Thymus (tissue), 11 donors: ENCODE measurements at regions not wholly inside any gene's neighbourhood (a gene's known extent, or its start where the extent isn't known, plus 50 kb on each side); places are given as distances from the start of the nearest gene placed in this dataset.

Experiments
- DNase-seq, 9 donors: peaks; one replicate each; pipeline ENCODE4 v3.0.0-alpha.2; 2013; ENCODE audit warnings: low spot score in 9 of 9, low read depth in 6 of 9, missing footprints in 1 of 9
- H3K27ac ChIP-seq, 2 donors: one replicate each; pipeline ENCODE4 v1.5.1; 2013; ENCODE audit warnings: control low read depth in 1 of 2, low read depth in 1 of 2, low read length in 1 of 2, mild to moderate bottlenecking in 1 of 2, moderate library complexity in 1 of 2
- H3K27me3 ChIP-seq, 2 donors: one replicate each; pipeline ENCODE4 v1.5.1; 2013; ENCODE audit warnings: low read length in 1 of 2; ENCODE audit not compliant: control insufficient read depth in 2 of 2, insufficient read depth in 1 of 2
- H3K36me3 ChIP-seq, 2 donors: one replicate each; pipeline ENCODE4 v1.5.1; 2013; ENCODE audit warnings: low read length in 1 of 2, mild to moderate bottlenecking in 1 of 2, moderate library complexity in 1 of 2; ENCODE audit not compliant: control insufficient read depth in 2 of 2, insufficient read depth in 2 of 2
- H3K4me1 ChIP-seq, 2 donors: one replicate each; pipeline ENCODE4 v1.5.1; 2013; ENCODE audit warnings: low read length in 2 of 2; ENCODE audit not compliant: control insufficient read depth in 2 of 2, insufficient read depth in 2 of 2
- H3K4me3 ChIP-seq, 2 donors: one replicate each; pipeline ENCODE4 v1.5.1; 2013; ENCODE audit warnings: low read length in 2 of 2, control low read depth in 1 of 2, mild to moderate bottlenecking in 1 of 2
- H3K9me3 ChIP-seq, 2 donors: one replicate each; pipeline ENCODE4 v1.5.1; 2013; ENCODE audit warnings: low read length in 1 of 2, mild to moderate bottlenecking in 1 of 2; ENCODE audit not compliant: control insufficient read depth in 2 of 2, insufficient read depth in 1 of 2
- WGBS: extraction: QIAGEN DNeasy Blood & Tissue Kit; methylation state at CpG from one replicate; pipeline ENCODE4 v1.1.7; 2013; 5-methylcytosine and 5-hydroxymethylcytosine counted together
- donor health status: healthy.

DNA sequence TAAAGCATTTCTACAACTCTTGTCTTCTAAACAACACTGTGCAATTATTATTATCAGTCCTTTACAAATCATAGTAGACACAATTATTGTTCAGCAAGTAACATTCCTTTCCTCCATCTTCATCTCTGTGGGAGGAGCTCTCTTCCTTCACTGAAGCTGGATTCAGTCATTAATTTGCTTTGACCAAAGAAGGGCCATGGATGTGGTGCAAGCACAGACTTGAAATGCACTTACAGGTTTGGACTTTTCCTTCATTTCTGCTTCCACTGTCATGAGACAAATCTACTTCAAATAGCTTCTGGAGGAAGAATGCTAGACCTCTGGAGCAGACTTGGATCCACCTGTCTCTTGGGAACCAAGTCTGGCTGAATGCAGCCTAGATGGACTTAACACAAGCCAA, 336.6 kb upstream of the SLITRK6 start:
- H3K27me3 ChIP-seq = no peaks in the 10 kb centered on the region
- H3K9me3 ChIP-seq = no peaks in the 10 kb centered on the region
- DNase-seq = no peak
- no peak overlapping the region for H3K4me3 ChIP-seq
- no peak overlapping the region for H3K27ac ChIP-seq
- no peaks in the 10 kb centered on the region for H3K36me3 ChIP-seq
- no peaks in the 10 kb centered on the region for H3K4me1 ChIP-seq

DNA sequence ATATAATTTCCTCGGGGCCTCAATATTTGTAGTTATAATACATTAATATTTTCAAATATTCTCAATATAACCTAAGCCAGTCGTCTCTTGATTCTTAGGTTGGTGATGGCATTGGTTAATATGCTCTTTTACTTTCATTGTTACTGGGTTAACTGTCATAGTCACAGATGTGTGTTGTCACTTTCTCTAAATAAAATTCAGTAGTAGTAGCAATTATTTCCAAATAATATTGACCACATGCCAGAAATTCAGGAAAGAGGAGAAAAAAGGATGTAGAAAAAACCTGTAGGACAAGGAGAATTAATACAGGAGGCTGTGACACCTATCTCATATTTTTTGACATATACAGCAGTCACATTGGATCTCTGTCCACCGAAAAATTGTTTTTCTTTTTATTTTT, 322.7 kb upstream of the SLITRK6 start:
- Histone ChIP-seq H3K9me3 (no peaks in the 10 kb centered on the region), H3K36me3 (no peaks in the 10 kb centered on the region), H3K27me3 (no peaks in the 10 kb centered on the region), H3K27ac (no peak overlapping the region), H3K4me1 (no peaks in the 10 kb centered on the region), H3K4me3 (no peak overlapping the region)
- DNase-seq = no peak
- 90% methylated on average over 3 of the region's 3 CpGs for WGBS

GRCh38 chr13:86109107-86109506, 309.9 kb upstream of the SLITRK6 start:
- WGBS = 91% methylated on average over 1 of the region's 1 CpG
- H3K9me3 ChIP-seq = peaks cover 0 to 5% of the 10 kb centered on the region in 2 donors
- no peak for DNase-seq
- no peaks in the 10 kb centered on the region for H3K36me3 ChIP-seq
- H3K27me3 ChIP-seq = no peaks in the 10 kb centered on the region
- H3K4me3 ChIP-seq = no peak overlapping the region
- H3K27ac ChIP-seq = no peak overlapping the region
- no peaks in the 10 kb centered on the region for H3K4me1 ChIP-seq

- Histone ChIP-seq H3K27me3 (no peaks in the 10 kb centered on the region), H3K4me3 (no peak overlapping the region), H3K4me1 (no peaks in the 10 kb centered on the region), H3K9me3 (peaks cover 0 to 4% of the 10 kb centered on the region in 2 donors), H3K36me3 (no peaks in the 10 kb centered on the region), H3K27ac (no peak overlapping the region)
- WGBS = 91% methylated on average over 3 of the region's 3 CpGs
- no peak for DNase-seq
Measured at GRCh38 chr13:86108334-86108733, 309.1 kb upstream of the SLITRK6 start.

DNA sequence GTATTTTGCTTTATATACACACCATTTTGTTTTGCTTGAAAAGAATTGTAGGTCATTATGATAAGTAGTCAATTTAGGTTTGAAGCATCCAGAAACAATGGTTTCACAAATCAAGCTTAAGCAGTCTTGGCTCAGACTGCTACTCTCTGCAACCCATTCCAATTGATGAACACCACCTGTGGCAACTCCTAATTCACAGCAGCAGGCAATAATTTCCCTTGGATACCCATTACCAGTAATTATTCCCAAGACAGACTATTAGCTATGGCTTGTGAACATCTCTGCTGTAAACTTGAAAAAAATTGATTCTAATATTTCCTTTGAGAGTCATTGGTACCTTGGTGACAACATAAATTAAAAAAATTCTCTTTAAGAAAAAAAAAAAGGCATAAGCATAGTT, 299.3 kb upstream of the SLITRK6 start:
- Histone ChIP-seq H3K36me3 (no peaks in the 10 kb centered on the region), H3K4me3 (no peak overlapping the region)

GRCh38 chr13:86095351-86095750, 296.1 kb upstream of the SLITRK6 start:
- Histone ChIP-seq H3K4me3 (no peak overlapping the region), H3K4me1 (no peaks in the 10 kb centered on the region), H3K9me3 (no peaks in the 10 kb centered on the region), H3K27me3 (no peaks in the 10 kb centered on the region), H3K27ac (no peak overlapping the region), H3K36me3 (no peaks in the 10 kb centered on the region)
- 78% methylated on average over 3 of the region's 3 CpGs for WGBS
- no peak for DNase-seq

More for the DNA sequence above, 299.3 kb upstream of the SLITRK6 start:
- H3K4me1 ChIP-seq = no peaks in the 10 kb centered on the region
- H3K27ac ChIP-seq = no peak overlapping the region
- H3K9me3 ChIP-seq = no peaks in the 10 kb centered on the region
- H3K27me3 ChIP-seq = no peaks in the 10 kb centered on the region
- DNase-seq = no peak

- Histone ChIP-seq H3K36me3 (no peaks in the 10 kb centered on the region), H3K9me3 (no peaks in the 10 kb centered on the region), H3K27me3 (no peaks in the 10 kb centered on the region), H3K4me3 (no peak overlapping the region), H3K27ac (no peak overlapping the region), H3K4me1 (no peaks in the 10 kb centered on the region)
- 42% methylated on average over 2 of the region's 2 CpGs for WGBS
- DNase-seq = no peak
Measured at GRCh38 chr13:86090181-86090580, 291.0 kb upstream of the SLITRK6 start.

GRCh38 chr13:86087244-86087643, 288.0 kb upstream of the SLITRK6 start:
- no peaks in the 10 kb centered on the region for H3K27me3 ChIP-seq
- no peaks in the 10 kb centered on the region for H3K9me3 ChIP-seq
- no peak overlapping the region for H3K4me3 ChIP-seq
- no peak for DNase-seq
- H3K36me3 ChIP-seq = no peaks in the 10 kb centered on the region
- no peaks in the 10 kb centered on the region for H3K4me1 ChIP-seq
- no peak overlapping the region for H3K27ac ChIP-seq

DNA sequence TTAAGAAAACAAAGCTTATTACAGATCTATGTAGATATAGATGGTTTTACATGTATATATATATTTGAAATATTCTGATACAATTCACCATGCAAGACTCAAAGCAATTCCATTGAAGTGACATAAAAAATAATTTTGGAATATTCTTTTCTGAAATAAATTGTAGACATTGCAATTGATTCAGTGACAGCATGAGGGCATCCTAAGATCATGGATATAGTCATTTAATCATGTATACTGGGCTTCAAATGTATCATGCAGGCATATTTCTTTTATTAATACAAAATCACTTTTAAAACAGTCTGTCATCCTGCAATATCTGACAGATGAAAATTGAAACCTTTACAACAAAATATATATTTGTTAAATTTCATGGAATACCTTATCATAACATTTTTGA, 286.7 kb upstream of the SLITRK6 start:
- DNase-seq = no peak
- H3K27me3 ChIP-seq = no peaks in the 10 kb centered on the region
- H3K9me3 ChIP-seq = no peaks in the 10 kb centered on the region

DNA sequence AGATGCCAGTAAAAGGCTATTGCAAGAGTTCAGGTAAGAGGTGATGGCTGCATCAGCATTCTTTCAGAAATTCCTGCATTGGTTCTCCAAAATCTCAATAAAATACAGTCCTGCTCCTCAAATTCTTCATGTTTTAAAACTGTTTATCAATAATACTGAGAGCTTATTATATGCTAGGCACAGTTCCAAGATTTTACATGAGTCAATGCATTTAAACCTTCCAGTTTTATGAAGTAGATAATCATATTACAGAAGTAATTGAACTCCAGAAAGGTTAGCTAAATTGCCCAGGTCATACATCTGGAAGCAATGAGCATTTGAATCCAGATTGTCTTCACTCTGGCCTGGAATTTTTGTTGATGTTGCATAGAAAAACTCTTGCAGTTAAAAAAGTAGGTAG, 282.9 kb upstream of the SLITRK6 start:
- Histone ChIP-seq H3K4me1 (no peaks in the 10 kb centered on the region), H3K27me3 (no peaks in the 10 kb centered on the region), H3K27ac (no peak overlapping the region), H3K36me3 (no peaks in the 10 kb centered on the region), H3K9me3 (no peaks in the 10 kb centered on the region), H3K4me3 (no peak overlapping the region)
- no peak for DNase-seq

More for the DNA sequence above, 286.7 kb upstream of the SLITRK6 start:
- H3K36me3 ChIP-seq = no peaks in the 10 kb centered on the region
- H3K4me3 ChIP-seq = no peak overlapping the region
- no peaks in the 10 kb centered on the region for H3K4me1 ChIP-seq
- H3K27ac ChIP-seq = no peak overlapping the region
